Spleen (tissue), 7 donors: ENCODE measurements at regions not wholly inside any gene's neighbourhood (a gene's known extent, or its start where the extent isn't known, plus 50 kb on each side); places are given as distances from the start of the nearest gene placed in this dataset.

ENCODE experiments used
- CTCF ChIP-seq, 11 experiments: fragments of 200-600 bp in 7 of 11; fragments of 450-650 bp in 4 of 11; sonication (generic) in 4 of 11; IDR thresholded peaks in 8 of 11; conservative IDR thresholded peaks in 3 of 11; 1 replicate in 7 of 11; 2 replicates in 4 of 11; pipeline versions ENCODE4 v1.4.0 to v1.8.0; 2016 to 2021; ENCODE audit warnings: antibody characterized with exemption in 11 of 11, inconsistent platforms in 4 of 11, mild to moderate bottlenecking in 1 of 11
- POLR2A ChIP-seq, 3 donors: fragments of 450-650 bp; IDR thresholded peaks; one replicate each; pipeline ENCODE4 v1.5.1; 2017; ENCODE audit warnings: antibody characterized with exemption in 3 of 3, mild to moderate bottlenecking in 1 of 3
- POLR2AphosphoS5 ChIP-seq, 3 donors: sonication (generic); formaldehyde crosslinking; IDR thresholded peaks; one replicate each; pipeline ENCODE4 v1.5.1; 2017; ENCODE audit warnings: antibody characterized with exemption in 3 of 3
- donor health status: DM: no; HTN: no; CAD: no; lungs with moderate emphysema.
- donor health status: DM: no; HTN: no; CAD: no.
- donor health status: DM: no; HTN: no; CAD: no.

DNA sequence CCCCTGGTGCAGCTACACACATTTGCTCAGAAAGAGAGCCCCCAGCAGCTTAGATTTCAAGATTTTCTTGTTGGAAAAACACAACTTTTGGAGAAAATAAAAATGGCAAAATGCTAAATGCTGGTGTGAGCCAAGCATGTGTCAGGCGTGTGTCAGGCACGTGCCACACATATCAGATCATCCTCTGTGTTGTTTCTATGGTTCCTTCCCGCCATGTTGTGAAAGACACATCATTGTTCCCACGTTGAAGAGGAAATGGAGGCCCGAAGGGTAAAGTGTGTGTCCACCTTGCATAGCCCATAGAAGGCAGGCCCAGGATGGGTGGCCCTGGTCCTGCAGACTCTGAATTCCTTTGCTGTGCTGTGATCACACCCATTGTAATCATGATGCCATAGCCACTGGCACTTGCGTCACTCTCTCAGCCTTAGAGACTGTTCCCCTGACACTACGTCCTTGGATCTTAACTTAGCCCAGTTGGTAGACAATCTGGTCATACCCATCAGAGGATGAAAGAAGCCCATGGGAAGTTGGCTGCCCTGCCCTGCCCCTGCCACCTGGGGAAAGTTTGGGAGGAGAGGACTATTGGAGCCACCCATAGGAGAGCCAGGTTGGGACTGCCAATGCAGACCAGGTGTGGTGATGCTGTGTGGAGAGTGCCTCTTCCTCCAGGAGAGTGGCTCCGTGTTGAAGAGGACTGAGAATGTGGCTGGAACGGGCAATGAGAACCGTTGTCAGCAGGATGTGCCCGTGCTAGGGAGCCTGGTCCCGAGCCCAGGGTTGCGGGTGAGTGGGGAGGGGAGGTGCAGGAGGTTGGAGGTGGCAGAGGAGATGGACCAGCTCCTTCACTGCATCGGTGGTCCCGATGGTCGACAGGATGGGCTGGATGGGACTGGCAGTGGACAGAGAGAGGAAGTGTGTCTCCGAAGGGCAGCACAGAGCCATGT lies 65.6 kb upstream of the IGFBP3 start:
- no peak for TF ChIP-seq CTCF (IDR thresholded peaks at IDR 0.05 in 8 of 11, conservative IDR thresholded peaks at IDR 0.05 in 3 of 11)
- no peak for TF ChIP-seq POLR2AphosphoS5 (IDR thresholded peaks at IDR 0.05)
- no peak for TF ChIP-seq POLR2A (IDR thresholded peaks at IDR 0.05)
